GM21515 (cell line): ENCODE measurements at regions not wholly inside any gene's neighbourhood (a gene's known extent, or its start where the extent isn't known, plus 50 kb on each side); places are given as distances from the start of the nearest gene placed in this dataset.
"Not testable (repeated sequence)": the region's sequence is repeated elsewhere in the genome, so short reads cannot be mapped to it uniquely, and the experiment has no call there.

Source experiments
- ATAC-seq: cut with Tn5 transposase; IDR thresholded peaks from one replicate; pipeline ENCODE4 v1.9.1; 2021; ENCODE audit not compliant: unreplicated experiment

DNA sequence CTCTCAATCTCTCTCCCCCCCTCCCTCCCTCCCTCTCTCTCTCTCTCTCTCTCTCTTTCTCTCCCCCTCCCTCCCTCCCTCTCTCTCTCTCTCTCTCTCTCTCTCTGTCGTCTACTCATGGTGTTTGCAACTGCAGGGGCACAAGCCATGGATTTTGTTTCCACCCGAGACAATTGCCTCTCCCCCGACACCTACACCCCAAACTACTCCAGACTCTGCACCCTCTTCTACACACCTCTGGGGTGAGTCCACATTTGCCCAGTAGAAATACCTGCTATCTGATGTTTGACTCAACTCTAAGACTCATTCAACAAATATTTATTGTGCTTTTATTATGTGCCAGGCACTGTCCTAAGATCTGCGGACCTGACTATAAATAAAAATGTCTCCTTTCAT lies 93.7 kb downstream of the TMEM17 start:
- ATAC-seq = no peak

DNA sequence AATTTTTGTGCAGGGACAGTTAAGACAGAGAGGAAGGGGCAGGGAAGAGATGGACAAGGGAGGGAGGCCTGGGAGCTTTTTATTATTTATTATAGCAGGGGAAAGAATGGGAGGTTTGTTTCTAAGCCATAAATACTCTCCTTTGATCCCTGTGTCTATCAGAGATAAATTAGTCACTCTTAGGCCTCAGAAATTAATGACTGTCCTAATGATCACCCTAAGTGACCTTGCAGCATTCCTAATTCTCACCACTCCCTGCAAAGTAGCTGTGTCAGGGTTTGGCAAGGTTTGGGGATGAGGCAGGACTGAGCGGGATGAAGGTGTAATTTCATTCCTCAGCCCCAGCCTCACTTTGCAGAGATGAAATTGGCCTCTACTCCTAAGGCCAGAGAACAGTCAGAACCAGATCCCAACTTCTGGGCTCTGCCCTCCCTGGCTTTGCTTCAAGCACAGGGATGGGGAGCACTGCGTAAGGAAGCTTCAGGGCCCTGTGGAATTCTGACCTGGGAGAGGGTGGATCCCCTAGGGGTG lies 95.0 kb downstream of the TMEM17 start:
- ATAC-seq = no peak

DNA sequence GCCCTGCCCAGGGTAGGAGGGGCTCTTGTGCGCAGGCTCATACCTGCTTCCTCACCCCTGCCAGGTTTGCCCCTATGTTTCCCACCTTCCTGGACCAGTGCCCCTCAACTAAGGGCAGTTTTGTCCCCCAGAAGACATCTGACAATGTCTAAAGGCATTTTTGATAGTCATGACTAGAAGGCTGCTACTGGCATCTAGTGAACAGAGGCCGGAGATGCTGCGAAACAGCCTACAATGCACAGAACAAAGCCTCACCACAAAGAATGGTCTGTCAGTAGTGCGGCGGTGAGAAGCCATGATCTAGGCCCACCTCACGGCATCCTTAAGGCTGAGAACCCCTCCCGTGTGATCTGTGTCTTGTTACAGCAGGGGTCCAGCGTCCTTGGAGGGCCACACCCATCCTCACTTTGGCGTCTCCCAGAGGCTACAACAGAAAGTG lies 96.0 kb downstream of the TMEM17 start:
- ATAC-seq = no peak

DNA sequence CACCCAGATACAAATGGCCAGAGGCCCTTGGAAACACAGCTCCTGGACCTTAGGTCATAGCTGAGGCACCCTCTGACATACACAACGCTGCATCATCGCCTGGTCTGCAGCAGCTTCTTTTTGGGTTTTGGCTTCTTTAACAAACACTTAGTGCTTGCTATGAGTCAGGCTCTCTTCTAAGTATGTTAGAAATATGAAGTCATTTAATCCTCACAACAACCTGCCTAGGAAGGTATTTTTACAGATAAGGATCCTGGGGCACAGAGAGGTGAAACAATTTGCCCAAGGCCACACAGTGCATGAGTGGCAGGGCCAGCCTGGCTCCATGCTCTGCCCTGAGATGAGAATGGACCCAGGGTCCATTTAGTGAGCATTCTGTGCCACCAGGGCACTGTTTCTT lies 96.6 kb downstream of the TMEM17 start:
- ATAC-seq = no peak

DNA sequence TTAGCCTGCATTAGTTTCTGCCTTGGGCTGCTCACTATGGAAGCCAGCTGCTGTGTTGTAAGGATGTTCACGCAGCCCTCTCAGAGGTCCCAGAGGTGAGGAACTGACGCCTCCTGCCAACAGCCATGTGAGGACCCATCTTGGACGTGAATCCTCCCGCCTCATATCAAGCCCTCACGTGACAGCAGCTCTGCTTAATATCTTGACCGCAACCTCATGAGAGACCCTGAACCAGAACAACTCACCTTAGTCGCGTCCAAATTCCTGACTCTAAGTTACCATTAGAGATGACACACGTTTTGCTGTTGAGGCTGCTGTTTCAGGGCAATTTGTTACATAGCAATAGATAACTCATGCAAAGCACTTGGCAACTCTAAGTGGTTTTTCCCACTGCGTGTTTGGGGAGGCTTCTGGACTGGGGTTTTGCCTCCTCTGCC lies 97.7 kb downstream of the TMEM17 start:
- no peak for ATAC-seq

DNA sequence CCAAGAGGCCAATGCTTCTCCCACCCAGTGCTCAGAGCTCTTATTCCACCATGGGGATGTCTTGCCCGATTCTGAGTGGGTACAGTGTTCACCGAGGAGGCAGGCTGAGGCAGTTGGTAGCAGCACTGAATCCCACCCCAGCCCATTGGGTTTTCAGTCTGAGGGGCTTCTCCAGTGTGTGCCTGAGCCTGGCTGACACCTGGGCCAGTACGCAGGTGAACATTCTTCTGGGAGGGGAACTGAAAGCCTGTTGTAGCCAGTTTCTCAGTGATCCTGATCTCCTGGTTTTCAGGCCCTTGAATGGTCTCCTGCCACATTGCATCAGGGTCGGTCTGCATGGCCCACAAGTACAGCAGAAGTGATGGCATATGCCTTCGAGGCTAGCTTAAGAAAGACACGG lies 98.2 kb downstream of the TMEM17 start:
- no peak for ATAC-seq

DNA sequence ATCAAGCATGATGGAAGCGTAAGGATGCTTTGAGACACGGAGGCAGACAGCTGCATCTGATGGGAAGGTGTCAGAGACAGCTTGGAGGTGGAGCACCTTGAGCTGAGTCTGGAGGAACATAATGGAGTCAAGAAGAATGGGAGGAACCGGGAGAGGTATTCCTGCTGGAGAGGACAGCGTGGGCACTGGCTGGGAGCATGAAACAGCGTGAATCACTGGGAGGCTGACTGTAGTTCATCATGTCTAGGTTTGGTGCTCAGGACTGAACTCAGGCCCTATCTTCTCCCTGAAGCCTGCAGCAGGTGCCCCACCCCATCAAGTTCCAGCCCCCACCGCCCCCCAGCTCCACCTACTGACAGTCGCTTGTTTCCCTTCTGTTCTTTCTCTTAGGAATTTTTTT lies 98.6 kb downstream of the TMEM17 start:
- no peak for ATAC-seq

DNA sequence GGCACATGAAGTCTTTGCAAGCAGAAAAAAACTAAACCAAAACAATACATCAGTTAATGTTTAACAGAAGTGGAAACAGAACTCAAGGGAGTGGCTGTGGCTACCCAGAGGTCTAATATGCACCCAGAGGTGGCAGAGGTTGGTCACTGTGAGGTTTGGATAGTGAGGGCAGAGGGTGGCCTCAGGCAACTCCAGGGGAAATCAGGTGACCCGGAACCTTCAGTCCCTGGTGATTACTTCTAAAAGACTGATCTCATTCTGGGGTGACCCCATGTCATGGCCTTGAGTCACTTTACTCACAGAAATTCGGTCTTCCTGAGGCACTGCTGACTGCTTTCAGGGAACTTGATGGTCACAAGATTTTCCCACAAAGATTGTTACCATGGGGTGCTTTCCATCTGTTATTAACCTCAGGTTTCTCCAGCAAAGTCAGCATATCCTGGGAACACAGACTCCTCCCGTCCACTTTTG lies 99.4 kb downstream of the TMEM17 start:
- ATAC-seq = no peak

DNA sequence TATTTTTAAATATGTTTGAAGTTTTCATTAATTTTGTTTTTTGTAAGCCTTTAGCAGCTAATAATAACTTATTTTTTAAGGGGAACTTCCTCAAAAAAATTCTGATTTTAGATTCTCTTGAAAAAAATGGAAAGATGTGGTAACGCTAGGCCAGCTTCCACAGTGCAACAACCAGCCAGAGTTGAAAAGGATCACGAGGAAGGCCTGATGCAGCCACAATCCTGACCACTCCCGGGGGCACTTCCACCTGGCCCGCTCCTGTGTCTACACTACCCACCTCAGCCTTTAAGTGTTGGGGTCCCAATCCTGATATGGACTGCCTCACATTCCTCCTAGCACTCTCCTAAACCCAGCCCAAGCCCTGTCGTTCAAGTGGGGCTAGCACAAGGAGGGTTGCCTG lies 101.1 kb downstream of the TMEM17 start:
- no peak for ATAC-seq

DNA sequence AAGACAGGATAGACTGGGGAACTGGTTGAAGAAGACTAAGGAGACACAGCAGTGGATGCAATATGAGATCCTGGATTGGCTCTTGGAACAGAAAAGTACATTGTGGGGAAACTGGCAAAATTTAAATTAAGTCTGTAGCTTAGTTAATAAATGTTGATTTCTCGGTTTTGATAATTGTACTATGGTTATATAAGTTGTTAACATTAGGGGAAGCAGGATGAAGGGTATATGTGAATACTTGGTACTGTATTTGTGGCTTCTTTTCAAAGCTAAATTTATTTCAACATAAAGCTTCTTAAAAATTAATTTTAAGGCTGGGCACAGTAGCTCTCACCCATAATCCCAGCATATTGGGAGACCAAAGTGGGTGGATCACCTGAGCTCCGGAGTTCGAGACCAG lies 103.8 kb downstream of the TMEM17 start:
- no peak for ATAC-seq

DNA sequence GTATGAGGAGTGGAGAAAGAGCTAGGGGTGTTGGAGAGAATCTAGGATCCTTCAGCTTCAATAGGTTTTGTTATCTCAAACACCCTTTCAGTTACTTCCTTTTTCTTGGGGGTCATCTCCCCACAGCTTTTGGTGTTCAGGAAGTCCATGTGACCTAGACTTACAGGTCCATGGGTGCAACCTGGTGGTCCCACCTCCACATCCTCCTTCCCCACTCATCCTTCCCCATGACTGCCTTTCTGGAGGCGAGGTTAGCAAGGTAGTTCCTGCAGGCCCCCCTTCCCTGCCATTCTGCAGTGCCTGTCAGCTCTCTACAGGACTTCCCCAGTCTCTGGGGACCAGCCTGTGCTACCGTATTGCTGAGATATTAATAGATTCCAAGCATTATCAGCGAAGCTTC lies 107.6 kb downstream of the TMEM17 start:
- ATAC-seq = no peak

DNA sequence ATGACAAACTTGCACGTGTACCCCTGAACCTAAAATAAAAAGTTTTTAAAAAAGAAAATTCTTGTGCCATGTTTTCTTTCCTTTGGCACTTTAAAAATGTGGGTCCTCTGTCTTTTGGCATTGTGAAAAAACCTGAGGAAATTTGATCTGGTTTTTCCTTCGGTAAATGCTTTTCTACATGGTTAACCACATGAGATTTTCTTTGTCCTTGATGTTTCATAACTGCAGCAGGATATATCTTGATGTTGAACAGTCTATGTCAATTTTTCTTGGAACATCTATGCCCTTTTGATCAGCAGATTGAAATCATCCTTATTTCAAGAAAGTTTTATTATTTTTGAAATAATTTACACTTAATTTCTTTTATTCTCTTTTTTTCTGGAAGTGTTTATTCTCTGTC lies 109.1 kb downstream of the TMEM17 start:
- ATAC-seq = no peak

DNA sequence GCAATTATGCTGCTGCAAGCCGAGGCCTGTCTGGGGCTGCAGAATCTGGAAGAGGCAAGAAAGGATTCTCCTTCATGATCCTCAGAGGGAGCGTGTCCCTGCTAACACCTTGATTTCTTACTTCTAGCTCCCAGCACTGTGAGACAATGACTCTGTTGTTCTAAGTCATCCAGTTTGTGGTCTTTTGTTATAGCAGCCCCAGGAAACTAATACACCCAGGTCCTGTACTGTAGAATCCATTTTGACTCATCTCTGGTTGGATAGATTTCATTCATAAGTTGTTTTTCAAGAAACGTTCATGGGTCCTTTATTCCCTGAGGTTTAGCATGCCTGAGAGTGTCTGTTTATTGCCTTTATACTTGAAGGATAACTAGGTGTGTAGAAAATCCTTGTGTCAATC lies 112.7 kb downstream of the TMEM17 start:
- ATAC-seq = no peak

DNA sequence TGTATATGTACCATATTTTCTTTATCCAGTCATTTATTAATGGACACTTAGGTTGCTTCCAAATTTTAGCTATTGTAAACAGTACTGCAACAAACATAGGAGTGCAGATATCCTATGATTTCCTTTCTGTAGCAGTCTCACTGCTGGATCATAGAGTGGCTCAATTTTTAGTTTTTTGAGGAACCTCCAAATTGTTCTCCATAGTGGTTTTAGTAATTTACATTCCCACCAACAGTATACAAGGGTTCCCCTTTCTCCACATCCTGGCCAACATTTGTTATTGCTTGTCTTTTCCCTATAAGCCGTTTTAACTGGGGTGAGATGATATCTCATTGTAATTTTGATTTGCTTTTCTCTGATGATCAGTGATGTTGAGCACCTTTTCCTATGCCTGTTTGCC lies 114.3 kb downstream of the TMEM17 start:
- no peak for ATAC-seq

DNA sequence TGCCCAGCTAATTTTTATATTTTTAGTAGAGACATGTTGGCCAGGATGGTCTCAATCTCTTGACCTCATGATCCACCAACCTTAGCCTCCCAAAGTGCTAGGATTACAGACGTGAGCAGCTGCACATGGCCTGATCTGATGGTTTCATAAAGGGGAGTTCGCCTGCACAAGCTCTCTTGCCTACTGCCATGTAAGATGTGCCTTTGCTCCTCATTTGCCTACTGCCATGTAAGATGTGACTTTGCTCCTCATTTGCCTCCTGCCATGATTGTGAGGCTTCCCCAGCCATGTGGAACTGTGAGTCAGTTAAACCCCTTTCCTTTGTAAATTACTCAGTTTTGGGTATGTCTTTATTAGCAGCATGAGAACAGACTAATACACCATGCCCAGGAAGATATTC lies 119.6 kb downstream of the TMEM17 start:
- not testable (repeated sequence) for ATAC-seq

DNA sequence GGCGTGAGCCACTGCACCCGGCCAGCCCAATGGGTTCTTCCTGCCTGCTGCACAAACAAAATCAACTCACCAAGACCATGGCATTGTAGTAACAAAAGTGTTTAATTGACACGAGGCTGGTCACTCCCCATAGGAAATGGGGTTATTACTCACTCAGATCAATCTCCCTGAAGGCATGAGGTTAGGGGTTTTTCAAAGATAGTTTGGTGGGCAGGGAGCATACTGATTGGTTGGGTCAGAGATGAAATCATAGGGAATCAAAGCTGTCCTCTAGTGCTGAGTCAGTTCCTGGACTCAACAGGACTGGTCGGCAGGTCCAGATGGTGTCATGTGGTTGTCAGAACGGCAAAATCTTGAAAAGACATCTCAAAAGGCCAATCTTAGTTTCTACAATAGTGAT lies 122.1 kb downstream of the TMEM17 start:
- no peak for ATAC-seq

DNA sequence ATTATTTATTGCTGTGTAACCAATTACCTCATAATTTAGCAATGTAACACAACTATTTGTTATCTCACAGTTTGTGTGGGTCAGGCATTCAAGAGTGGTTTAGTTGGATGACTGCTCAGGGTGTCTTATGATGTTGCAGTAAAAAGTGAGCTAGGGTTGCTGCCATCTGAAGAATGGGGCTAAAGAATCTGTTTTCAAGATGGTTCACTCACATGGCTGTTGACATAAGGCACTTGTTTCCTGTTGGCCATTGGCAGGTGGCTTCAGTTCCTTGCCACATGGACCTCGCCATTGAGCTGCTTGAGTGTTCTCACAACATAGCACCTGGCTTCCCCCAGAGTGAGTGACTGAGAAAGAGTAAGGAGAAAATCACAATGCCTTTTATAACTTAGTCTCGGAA lies 123.2 kb downstream of the TMEM17 start:
- no peak for ATAC-seq

DNA sequence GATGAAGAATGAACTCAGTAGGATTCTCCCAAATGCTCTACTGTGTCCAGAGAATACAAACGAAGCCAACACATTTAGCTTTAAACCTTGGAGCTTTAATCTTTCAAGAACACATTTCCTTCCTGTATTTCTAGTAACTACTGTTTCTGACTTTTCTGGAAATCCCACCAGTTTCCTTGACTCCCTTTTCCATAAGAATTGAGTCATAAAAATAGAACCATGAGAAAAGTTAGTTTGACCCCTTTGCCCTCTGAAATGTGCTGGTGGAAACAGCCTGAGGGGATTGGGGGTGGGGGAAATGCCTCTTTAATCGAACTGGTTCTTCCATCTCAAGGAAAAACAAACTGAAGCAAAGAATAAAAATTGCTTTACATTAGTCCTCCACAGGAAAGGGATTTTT lies 123.9 kb downstream of the TMEM17 start:
- ATAC-seq = no peak

DNA sequence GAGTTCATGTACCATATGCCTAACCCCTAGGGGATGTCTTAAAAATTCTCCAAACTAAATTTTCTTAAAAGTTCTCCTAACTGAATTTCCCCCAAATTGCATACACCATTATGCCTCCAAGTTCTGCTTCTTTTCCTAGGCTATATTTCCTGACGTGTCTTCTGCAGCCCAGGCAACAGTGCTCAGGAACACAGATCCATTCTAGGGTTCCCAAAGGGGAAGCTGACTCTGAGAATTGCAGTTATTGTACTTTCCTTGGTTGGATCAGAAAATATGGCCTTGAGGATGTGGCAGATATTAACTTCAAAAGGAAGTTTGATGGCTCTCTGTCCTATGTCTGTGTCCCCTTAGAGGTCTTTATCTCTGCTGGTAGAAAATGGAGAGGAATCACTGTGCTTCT lies 124.3 kb downstream of the TMEM17 start:
- no peak for ATAC-seq

DNA sequence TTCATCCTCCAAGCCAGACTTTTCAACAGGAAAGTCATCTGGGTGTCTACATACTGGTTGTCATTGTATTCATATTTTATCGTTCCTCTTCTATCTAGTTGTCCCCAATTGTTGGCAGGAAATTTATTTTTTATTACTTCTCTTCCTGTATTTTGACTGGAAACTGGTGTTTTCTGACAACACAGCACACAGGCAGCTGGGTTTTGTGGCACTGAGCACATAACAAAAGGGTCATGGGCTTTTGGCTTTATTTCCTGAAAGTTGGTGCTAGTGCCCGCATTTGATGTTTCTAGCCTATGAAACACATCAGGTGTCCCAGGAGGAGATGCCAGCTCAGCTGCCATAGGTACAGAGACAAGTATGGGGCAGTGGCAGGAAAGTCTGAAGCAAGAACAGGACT lies 126.4 kb downstream of the TMEM17 start:
- ATAC-seq = no peak

DNA sequence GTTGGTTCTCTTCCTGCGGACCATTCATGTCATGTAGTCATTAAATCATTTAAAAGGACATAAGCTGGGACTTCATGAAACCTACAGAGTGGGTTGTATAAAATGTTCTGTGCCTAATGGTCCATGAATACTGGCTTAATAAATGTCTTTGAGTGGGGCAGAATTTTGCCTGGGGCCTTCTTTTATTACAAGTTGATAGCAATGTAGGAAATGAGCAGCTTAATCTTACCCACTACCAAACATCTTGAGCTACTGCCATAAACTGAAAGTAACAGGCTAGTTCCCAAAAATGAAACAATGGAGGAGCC lies 130.9 kb downstream of the TMEM17 start:
- ATAC-seq = no peak

DNA sequence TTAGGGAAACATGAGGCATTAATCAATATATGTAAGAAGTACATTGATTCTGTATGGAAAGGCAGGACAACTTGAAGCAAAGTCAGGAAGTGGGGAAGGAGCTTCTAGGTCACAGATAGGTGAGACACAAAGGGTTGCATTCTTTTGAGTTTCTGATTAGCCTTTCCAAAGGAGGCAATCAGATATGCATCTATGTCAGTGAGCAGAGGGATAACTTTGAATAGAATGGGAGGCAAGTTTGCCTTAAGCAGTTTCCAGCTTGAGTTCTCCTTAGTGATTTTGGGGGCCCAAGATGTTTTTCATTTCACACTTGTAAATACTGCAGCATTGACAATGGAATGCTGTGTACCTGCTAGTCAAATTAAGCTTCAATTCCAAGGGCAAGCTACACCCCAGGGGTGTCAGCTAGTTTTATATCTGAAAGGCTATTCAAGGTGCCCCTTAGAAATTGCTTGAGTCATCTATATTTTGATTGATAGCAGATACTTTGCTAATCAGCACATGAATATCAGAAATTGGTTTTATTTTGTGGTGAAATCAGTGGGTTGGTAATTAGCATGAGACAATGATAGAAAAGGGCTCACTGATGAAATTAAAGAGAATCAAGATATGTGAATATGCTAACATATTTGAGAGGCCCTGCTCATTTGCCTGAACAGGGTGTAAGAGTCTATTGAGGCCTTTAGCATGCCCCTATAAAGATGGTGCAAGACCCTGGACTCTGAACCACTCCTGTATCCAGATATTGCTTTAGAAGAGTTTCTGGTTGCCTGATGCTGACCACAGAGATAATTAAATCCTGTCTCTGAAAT lies 131.5 kb downstream of the TMEM17 start:
- ATAC-seq = no peak

DNA sequence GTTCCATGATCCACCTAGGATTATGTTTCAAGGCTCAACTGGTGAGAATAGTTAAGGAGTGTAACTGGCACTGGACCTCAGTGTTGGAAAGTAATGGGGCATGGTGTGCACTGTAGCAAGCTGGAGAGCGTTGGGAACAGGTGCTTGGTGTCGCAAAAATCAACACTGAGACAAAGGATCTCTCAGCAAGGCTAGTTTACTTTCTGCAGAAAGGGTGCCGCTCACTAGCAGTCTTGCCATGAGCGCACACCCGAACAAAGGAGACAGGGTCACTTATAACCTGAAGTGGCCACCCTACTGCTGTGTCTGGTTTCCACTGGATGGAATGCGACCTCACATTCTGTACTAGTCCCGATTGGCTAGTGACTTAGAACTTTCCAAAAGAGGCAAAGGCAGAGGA lies 133.2 kb downstream of the TMEM17 start:
- no peak for ATAC-seq
